ENCODE measurements at regions not wholly inside any gene's neighbourhood (a gene's known extent, or its start where the extent isn't known, plus 50 kb on each side); places are given as distances from the start of the nearest gene placed in this dataset.

DNA sequence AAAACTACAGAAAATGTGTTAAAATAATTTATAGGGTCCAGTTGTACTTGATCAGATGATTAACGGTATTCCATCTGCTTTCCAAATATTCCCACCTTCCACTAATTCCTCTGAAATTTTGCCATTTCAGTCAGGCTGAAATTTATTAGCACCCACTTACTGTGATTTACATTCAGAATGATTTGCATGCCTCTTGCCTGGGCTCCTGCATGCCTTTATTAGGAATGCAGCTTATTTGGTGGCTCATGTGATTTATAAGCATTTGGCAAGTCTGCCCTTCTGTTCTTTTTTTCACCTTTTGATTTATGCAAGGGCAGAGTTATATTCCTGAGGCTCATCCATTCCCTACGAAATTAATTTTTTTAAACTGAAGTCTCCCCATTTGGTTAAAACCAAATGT, 1594.5 kb upstream of the PIK3C3 start:
- no peak overlapping the region for H3K56ac ChIP-seq (replicated peaks; ENCODE audit: insufficient read length, low read depth, low read length)
- H2BK15ac ChIP-seq (ENCODE audit: low read length), result no peak overlapping the region
- H3K4me3 ChIP-seq (ENCODE audit: extremely low read depth in 1 of 4, insufficient read depth in 2 of 4, low read depth in 3 of 4, low read length in 4 of 4), result no peak overlapping the region
- H3K27me3 ChIP-seq (replicated peaks in 1 of 4; ENCODE audit: control insufficient read depth in 3 of 4, extremely low read depth in 1 of 4, insufficient read depth in 3 of 4, low read length in 3 of 4), result no peaks in the 10 kb centered on the region
- H2BK20ac ChIP-seq (ENCODE audit: low read length), result no peak overlapping the region
- H2AK5ac ChIP-seq (ENCODE audit: low read depth, low read length), result no peak overlapping the region
- H3K23me2 ChIP-seq (ENCODE audit: low read depth, low read length), result no peaks in the 10 kb centered on the region
- H4K91ac ChIP-seq (replicated peaks; ENCODE audit: insufficient read length, low read length), result no peak overlapping the region
- no peak overlapping the region for H4K5ac ChIP-seq (ENCODE audit: insufficient read length, low read depth, low read length)
- H3K79me1 ChIP-seq (ENCODE audit: low read depth, low read length), result no peaks in the 10 kb centered on the region
- no peak overlapping the region for H3K18ac ChIP-seq (ENCODE audit: extremely low read depth, low read length)
- no peak overlapping the region for H2BK120ac ChIP-seq (replicated peaks; ENCODE audit: low read depth, low read length)
- H2BK12ac ChIP-seq (ENCODE audit: low read depth, low read length), result no peak overlapping the region
- no peak overlapping the region for H3K9ac ChIP-seq (replicated peaks in 1 of 4; ENCODE audit: extremely low read depth in 1 of 4, low read depth in 3 of 4, low read length in 3 of 4)
- no peak for DNase-seq (ENCODE audit: low read depth in 1 of 2, low spot score in 2 of 2)
- POLR2A ChIA-PET (ENCODE audit: partially characterized antibody), result interaction anchor here (0.7 kb wide), 1 partner anchor 100 kb away, joined by 3 read pairs; no protein-coding TSS in a partner anchor
- 78% methylated on average over 2 of the region's 2 CpGs; no CpG with 5 or more reads in 1 of the 2 experiments for WGBS, 2 experiments (ENCODE audit: extremely low coverage in 1 of 2, insufficient coverage in 1 of 2, insufficient read length in 1 of 2, insufficient replicate concordance in 2 of 2, low coverage in 1 of 2, low lambda C conversion rate in 2 of 2, missing lambda C conversion rate in 1 of 2)
- no peak overlapping the region for H3K23ac ChIP-seq (ENCODE audit: insufficient read length)
- FAIRE-seq, result no peak
- H3K4me2 ChIP-seq (ENCODE audit: insufficient read depth in 1 of 2, low read depth in 2 of 2, low read length in 2 of 2), result no peak overlapping the region
- no peak overlapping the region for H2AFZ ChIP-seq (ENCODE audit: low read length)
- no peaks in the 10 kb centered on the region for H3K9me3 ChIP-seq (ENCODE audit: insufficient read depth in 2 of 2, low read depth in 1 of 2, low read length in 1 of 2)
- no peaks in the 10 kb centered on the region for H3K36me3 ChIP-seq (ENCODE audit: control insufficient read depth in 2 of 4, insufficient read depth in 4 of 4, low read length in 3 of 4)
- H3K4ac ChIP-seq (replicated peaks; ENCODE audit: insufficient read length, low read depth, low read length), result no peak overlapping the region
- H4K8ac ChIP-seq (ENCODE audit: extremely low read depth, insufficient read depth, low read length), result no peak overlapping the region
- no peak overlapping the region for H3K27ac ChIP-seq (ENCODE audit: low read depth, low read length)
- no peaks in the 10 kb centered on the region for H4K20me1 ChIP-seq (replicated peaks in 1 of 2; ENCODE audit: control insufficient read depth in 1 of 2, insufficient read depth in 2 of 2, low read length in 2 of 2)
- H3K14ac ChIP-seq (ENCODE audit: insufficient read length), result no peak overlapping the region
- H3K4me1 ChIP-seq (replicated peaks in 1 of 4; ENCODE audit: control insufficient read depth in 3 of 4, insufficient read depth in 4 of 4, low read length in 3 of 4), result no peaks in the 10 kb centered on the region
- CTCF ChIA-PET (ENCODE audit: partially characterized antibody), result no interaction called here
- H3K79me2 ChIP-seq (ENCODE audit: control insufficient read depth in 1 of 2, insufficient read depth in 2 of 2, low read length in 2 of 2), result no peaks in the 10 kb centered on the region
- H2BK5ac ChIP-seq (ENCODE audit: low read depth, low read length), result no peak overlapping the region
- no peak for TF ChIP-seq EZH2 (IDR thresholded peaks at IDR 0.05; ENCODE audit: low read depth, low read length, severe bottlenecking)
- no peak for TF ChIP-seq RFX5 (IDR thresholded peaks at IDR 0.05; ENCODE audit: borderline replicate concordance, low read depth, low read length)
- TF ChIP-seq, protein P1, sequence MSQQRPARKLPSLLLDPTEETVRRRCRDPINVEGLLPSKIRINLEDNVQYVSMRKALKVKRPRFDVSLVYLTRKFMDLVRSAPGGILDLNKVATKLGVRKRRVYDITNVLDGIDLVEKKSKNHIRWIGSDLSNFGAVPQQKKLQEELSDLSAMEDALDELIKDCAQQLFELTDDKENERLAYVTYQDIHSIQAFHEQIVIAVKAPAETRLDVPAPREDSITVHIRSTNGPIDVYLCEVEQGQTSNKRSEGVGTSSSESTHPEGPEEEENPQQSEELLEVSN (IDR thresholded peaks at IDR 0.05), result no peak
- TF ChIP-seq SP1 (IDR thresholded peaks at IDR 0.05; ENCODE audit: low read depth, low read length), result no peak
- no peak for TF ChIP-seq NANOG (IDR thresholded peaks at IDR 0.05; ENCODE audit: insufficient read depth, low read depth, low read length, poor library complexity, severe bottlenecking)
- no peak for TF ChIP-seq BRCA1 (IDR thresholded peaks at IDR 0.05; ENCODE audit: low read depth, low read length)
- TF ChIP-seq, protein P2, sequence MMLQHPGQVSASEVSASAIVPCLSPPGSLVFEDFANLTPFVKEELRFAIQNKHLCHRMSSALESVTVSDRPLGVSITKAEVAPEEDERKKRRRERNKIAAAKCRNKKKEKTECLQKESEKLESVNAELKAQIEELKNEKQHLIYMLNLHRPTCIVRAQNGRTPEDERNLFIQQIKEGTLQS (IDR thresholded peaks at IDR 0.05; ENCODE audit: insufficient read depth, low read depth, low read length), result no peak
- no peak for TF ChIP-seq HDAC2 (IDR thresholded peaks at IDR 0.05; ENCODE audit: borderline replicate concordance in 1 of 2, low read depth in 2 of 2, low read length in 2 of 2)

Data from H1 (cell line).